NOMO-1 (cell line): ENCODE measurements at regions not wholly inside any gene's neighbourhood (a gene's known extent, or its start where the extent isn't known, plus 50 kb on each side); places are given as distances from the start of the nearest gene placed in this dataset.

ENCODE experiments used
- DNase-seq, 2 experiments: peaks; one replicate each; lab custom pipeline; 2025; ENCODE audit not compliant: unreplicated experiment in 2 of 2; lab: John Stamatoyannopoulos, UW

DNA sequence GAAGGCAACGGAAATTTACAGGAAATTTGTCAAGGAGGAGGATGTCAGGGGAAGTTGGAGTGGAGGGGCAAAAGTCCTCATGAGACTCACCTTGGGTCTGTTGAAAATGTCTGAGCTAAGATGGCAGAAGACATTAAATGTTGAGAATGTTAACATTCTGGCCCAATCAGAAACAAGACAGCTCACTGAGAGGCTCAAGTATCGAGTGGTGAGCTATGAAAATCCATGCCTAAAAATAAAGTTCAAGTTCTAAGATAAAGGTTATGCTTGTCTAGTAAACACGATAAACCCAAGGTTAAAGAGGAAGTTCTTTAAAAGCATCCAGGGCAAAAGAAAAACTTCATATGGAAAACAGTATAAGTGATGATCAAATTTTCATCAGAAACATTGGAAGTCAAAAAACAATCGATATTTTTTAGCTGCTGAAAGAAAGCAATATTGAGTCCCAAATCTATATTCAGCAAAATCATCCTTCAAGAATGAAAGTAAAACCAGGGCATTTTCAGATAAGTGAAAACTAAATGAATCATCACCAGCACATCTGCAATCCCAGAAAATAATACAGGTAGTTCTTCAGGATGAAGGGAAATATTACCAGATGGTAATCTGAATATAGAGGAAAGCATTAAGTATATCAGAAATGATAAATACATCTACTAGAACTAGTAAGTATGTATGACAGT is 462.4 kb downstream of the TLL1 start:
- no peak for DNase-seq

DNA sequence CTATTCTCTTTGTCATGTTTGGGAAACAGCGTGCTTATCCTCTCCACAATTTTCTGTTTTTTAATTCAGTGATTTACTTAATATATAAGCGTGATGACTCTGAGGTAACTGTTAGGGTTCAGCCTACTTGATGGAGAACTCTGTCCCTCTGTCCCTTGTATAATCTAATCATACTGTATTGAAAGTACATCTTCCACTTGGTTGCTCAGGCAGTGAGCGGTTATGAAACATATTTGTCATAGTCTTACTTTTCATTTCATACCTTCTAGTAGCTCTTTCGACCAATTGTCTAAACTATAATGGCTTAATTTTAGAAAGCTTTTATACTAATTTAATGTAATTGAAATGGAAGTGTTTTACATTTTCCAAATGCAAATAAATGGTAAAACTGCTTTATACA is 469.0 kb downstream of the TLL1 start:
- DNase-seq: no peak

DNA sequence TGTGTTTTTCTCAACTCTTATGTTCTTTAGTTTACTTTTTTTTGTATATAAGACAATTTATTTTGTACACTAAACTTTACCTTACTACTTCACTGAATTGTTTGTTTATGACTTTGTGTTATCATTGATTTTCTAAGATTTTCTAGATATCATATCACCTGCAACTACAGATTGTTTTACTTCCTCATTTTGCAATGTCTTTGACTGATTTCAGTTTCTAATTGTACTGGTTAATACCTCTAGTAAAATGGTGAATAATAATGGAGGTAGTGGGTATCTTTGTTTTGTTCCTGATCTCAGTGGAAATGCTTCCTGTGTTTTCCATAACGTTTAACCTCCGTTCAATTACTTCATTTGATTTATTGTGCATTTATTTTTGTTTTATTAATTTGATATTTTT is 490.2 kb downstream of the TLL1 start:
- no peak for DNase-seq

DNA sequence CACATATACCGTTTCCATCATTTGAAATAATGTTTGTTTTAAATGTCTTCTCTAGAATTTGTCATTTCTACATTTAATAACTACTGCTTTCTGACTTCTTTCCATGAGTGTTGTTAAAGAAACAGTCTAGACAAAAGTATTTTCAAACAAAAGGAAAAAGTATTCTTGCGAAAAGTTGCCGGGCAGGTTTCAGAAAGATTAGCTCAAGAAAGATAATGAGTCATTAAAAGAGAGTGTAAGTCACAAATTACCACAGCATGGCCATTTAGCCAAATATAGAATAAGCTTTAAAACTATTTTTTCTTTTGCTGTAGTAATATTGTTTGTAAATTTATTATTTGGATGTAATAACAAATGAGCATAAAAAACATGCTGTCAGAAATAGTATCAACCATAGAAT is 493.0 kb downstream of the TLL1 start:
- DNase-seq: no peak

DNA sequence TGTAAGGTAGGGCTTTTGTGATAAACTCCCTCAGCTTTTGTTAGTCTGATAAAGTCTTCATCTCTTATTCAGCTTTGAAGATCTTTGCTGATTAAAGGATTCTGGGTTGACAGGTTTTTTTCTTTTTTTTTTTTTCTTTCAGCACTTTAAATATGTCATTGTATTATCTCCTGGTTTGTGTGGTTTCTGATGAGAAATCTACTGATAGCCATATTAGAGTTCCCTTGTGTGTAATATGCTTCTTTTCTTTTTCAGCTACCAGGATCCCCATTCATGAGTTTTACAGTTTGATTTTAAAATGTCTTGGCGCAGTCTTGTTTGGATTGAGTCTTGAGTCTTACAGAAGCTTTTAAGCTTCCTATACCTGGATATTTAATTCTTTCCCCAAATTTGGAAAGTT is 504.5 kb downstream of the TLL1 start:
- no peak for DNase-seq

DNA sequence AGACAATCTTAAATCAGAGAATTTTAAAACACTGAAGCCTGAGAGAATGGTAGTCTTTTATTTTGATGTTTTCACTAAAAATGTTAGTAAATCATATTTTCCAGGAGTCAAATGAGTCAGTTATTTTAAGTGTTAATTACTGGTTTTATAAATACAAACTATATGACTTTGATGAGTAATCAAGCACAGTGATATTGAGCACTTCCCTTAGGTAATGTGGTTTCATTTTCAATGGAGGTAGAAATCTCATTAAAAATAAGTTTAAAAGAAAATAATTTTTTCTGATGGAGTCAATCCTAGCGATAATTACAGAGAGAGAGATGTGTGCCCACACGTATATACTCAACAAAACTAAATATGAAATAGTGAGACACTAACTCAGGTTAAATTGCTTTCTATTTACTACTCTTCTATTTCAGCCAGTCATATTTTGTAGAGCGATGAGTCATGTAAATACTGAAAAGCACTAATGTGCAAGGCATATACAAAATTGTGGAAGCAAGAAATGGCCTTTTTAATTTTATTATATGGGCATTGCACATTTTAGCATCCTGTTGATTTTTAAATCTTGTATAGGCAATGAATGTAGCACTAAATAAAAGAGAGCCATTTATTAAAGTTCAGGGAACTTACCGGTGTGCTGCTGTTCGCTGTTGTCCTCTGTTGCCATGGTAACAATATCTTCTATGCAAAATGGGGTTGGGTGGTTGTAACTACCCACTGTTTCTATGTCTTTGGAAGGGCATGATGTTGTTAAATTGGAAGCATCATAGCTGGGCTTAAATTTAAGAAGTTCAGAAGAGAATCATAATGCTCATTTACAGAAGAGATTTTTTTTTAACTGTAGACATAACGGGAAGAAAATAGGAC is 513.7 kb downstream of the TLL1 start:
- no peak for DNase-seq

DNA sequence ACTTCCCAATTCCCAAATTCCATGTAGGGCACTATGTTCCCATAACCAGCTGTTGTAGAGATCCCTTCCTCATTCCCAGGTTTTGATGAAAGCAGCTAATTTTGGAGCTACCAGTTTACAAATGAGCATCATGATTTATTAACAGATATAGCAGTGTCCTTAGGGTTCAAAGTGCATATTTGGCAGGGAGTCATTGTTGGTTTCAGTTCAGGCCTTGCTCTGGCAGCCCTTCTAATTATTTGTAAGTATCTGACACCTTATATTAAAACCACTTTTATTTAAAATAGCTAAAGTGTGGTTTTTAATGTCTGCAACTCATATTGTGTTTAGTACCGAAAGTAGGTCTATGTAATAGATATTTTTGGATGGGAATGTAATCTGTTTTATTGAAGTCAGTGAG is 518.5 kb downstream of the TLL1 start:
- no peak for DNase-seq

DNA sequence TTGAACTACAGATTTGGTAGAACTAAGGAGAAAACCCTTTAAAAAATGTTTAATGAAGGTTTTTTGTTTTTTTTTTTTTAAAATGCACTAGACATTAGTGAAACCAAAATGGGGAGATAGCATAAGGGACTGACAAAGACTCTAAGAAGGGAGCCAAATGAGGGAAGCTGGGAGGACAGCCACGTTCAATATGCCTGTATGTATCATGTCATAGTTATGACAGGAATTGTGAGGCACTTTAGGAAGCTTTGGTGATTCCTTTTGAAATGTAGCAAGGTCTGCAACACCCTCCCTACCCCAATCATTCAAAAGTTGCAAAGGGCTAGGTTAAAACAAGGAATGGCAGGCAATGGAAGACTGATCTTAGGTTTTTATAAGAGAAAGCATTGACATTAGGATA is 526.0 kb downstream of the TLL1 start:
- no peak for DNase-seq

DNA sequence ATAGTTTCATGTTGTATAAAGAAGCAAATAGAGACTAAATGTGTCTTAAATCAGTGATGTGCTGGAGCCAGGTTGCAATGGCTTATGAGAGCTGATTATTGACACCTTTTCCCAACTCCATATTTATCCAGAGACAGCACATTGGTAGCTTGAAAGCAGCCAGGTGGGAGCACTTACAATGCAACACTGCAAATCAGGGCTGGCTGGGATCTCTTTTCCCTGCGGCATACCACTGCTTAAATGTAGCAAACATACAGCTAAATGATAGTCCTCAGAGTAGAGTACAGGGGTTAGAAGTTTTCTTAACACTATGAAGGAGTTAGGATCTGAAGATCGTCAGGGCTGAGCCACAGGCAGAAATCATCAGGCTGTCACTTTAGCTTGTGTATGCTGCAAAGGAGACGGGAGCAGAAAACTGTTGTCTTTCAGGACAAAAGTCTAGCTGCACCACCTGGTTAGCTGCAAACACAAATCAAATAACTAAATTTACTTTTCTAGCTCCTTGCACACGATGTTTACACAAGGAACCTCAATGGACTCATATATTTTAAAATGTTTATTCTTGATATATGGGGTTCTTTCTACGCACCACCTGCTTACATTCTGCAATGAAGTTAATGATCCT is 527.3 kb downstream of the TLL1 start:
- DNase-seq: no peak

DNA sequence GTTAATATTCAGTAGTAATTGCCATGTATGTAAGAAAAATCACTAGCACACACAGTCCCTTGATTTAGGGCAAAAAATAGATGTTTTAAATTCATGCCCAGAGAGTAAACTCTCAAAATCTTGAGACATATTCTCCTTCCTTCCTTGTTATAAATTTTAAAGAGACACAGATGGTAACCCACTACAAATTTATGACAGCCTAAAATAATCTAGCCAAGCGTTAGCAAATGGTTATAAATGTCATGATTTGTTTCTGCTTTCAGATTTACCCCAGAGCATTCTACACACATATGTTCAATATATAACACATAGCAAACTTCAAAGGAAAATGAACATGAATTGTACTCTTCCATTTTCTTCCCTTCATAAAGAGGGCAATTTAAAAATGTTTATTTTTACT is 540.3 kb downstream of the TLL1 start:
- DNase-seq: no peak

DNA sequence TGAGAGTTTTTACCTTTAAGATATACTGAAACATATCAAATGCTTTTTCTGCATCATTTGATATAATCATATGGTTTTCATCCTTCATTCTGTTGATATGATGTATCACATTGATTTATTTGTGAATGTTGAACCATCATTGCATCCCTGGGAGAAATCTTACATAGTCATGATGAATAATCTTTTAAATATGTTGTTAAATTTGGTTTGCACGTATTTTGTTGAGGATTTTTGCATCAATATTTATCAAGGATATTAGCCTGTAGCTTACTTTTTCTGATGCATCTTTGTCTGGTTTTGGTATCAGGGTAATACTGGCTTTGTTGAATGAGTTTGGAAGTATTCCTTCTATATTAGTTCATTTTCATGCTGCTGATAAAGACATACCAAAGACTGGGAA is 541.4 kb downstream of the TLL1 start:
- DNase-seq: no peak

DNA sequence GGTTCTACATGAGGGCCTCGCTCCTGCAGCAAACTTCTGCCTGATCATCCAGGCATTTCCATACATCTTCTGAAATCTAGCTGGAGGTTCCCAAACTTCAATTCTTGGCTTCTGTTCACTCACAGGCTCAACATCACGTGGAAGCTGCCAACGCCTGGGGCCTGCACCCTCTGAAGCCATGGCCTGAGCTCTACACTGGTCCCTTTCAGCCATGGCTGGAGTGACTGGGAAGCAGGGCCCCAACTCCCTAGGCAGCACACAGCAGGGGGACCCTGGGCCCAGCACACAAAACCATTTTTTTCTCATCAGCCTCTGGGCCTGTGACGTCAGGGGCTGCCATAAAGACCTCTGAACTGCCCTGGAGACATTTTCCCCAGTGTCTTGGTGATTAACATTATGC is 542.7 kb downstream of the TLL1 start:
- DNase-seq: no peak

DNA sequence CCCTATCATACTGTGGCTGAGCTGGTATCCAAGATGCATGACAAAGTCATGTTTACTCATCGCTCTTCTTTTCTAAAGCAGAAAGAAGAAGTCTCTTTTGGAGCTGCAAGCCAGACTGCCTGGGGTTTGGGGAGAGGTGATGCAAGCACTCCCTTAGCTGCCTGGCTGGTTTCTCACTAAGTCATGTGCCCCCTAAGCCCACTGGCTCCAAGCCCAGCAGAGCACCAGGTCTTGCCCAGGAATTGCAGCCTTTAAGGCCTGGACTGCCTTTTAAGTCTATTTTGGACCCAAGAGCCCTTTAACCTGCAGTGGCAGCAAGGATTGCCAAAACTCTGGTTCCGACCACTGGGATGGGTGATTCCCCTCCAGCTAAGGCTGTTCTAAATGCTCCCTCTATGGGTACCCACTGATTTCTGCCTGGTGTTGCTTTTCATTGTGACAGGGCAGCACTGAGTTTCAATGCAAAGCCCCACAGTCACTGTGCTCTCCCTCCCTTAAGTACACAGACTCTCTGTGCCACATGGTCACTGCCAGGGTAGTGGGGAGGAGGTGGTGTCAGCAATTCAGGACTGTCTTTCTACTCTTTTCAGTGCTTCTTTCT is 548.6 kb downstream of the TLL1 start:
- no peak for DNase-seq

DNA sequence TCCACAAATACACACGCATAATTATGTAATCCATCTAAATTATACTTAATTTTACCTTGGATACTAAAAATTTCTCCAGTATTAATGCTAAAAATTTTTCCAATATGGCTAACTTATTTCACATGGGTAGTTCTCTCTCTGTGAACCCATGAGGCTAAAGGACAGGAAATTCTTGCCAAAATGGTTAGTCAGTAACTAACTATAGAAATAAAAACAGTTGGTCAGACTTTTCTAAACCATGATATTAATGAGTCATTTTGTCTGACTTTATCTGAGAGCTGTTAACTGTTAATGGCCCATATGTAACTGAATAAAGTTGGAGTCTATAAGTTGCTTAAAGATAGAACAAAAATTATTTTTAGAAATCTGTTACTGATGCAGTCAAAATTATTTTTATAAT is 549.4 kb downstream of the TLL1 start:
- no peak for DNase-seq

DNA sequence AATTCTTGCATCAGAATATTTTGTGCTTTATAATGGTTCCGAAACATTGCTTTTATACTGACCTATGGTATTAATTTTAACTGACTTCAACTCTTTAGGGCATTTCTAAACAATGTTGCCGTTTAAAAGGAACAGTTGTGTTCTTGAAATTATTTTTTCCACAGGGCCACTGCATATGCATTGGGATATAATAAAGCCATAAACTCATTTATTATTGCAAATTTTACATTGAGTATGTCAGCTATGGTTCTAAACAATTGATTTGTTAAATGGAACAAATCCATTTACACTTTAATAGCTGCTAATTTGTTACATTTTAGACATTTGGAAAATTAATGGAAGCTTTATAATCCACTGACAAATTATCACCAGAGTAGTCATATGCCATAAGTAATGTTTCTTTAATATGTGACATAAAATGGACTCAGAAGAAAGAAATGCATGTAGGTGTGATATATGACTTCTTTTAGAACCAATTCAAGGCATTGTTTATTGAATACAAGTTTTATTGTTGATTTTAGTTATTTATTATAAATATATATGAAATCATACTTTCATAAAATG is 553.3 kb downstream of the TLL1 start:
- DNase-seq: no peak

DNA sequence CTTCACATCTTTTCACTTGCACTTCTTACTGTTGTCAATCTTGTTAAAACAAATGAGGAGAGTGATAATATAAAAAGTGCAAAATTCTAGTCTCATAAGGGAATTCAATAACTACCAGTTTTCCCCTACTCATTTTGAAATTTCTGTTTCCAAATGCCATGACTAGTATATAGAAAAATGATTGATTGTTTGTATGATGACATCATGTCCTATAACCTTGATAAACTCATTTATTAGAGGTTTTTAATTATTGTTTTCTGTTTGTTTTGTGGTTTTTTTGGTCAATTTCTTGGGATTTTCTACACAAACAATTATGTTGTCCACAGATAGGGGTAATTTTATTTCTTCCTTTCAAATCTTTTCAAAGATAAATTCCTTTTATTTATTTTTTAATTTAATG is 559.1 kb downstream of the TLL1 start:
- DNase-seq: no peak

DNA sequence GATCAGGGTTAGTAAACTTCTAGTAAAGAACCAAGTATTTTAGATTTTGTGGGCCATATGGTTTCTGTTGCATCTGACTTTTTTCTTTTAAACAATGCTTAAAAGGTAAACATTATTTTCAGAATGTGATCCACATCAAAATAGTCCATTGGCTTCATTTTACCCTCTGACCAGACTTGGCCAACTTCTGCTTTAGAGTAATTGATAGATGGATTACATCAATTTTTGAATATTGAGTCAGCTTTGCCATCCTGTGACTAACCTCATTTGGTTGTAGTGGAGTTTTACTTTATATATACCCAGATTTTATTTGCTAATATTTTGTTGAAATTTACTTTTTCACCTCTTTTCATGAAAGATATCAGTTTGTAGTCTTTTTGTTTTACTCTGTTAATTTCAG is 559.8 kb downstream of the TLL1 start:
- no peak for DNase-seq

DNA sequence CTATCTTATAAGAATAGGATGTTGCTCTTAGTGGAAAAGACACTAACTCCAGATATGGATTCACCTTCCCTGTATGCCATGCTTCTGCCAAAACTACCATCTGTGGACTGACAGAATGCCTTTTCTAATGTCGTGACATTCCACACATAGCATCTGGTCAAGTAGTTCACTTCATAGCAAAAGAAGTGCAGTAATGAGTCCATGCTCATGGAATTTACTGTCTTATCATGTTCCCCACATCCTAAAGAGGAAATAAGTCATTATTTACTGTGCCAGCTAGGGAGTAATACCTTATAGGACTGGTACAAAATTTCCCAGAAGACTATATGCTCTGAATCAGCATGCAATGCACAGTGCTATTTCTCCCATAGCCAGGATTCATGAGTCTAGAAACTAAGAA is 562.4 kb downstream of the TLL1 start:
- DNase-seq: no peak

DNA sequence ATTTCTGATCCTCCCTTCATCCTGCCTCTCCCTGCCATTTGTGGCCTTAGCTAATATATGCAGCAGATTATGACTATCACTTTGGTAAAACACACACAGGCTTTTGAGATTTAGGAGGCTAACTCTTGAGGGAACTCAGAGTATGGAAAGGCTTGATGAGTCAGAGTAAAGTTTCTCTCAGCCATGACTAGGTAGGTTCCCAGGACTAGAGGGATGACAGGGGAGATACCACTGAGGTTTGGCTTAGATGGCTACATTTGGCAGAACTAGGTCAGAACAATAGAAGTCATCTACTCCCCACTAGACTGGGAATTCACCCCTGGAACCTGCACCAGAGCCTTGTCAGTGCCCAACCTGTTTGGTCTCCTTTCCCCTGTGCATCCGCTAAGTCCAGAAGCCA is 585.7 kb downstream of the TLL1 start:
- DNase-seq: no peak

DNA sequence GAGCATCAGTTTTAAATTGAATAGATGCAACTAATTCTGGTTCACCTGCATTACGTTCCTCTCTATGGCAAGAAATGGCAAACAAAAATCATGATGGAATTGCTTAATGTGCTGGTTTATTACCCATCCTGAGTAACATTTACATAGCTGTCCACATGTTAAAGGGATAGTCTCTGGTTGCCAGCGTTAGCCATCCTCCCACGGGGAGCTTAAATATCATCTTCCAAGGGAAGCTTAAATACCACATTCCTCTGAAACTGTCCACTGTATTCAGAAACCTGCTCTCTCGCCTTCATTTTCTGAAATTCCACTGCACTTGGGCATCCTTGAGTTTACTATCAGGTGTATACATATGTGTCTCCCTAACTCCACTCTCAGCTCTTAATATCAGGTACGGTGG is 586.6 kb downstream of the TLL1 start:
- DNase-seq: no peak
